Peyer's patch (tissue), 4 donors: ENCODE measurements at regions not wholly inside any gene's neighbourhood (a gene's known extent, or its start where the extent isn't known, plus 50 kb on each side); places are given as distances from the start of the nearest gene placed in this dataset.

Experiments used
- POLR2A ChIP-seq, 2 donors: fragments of 450-650 bp; IDR thresholded peaks; one replicate each; pipeline ENCODE4 v1.5.1; 2017; ENCODE audit warnings: antibody characterized with exemption in 2 of 2, mild to moderate bottlenecking in 2 of 2, moderate library complexity in 2 of 2
- TF ChIP-seq, protein P1 (sequence below), 6 experiments: fragments of 450-650 bp in 4 of 6; fragments of 200-600 bp in 2 of 6; sonication (generic) in 1 of 6; IDR thresholded peaks; one replicate each; pipeline ENCODE4 v1.5.1; 2017 to 2019; ENCODE audit warnings: antibody characterized with exemption in 6 of 6, mild to moderate bottlenecking in 3 of 6, moderate library complexity in 1 of 6

DNA sequence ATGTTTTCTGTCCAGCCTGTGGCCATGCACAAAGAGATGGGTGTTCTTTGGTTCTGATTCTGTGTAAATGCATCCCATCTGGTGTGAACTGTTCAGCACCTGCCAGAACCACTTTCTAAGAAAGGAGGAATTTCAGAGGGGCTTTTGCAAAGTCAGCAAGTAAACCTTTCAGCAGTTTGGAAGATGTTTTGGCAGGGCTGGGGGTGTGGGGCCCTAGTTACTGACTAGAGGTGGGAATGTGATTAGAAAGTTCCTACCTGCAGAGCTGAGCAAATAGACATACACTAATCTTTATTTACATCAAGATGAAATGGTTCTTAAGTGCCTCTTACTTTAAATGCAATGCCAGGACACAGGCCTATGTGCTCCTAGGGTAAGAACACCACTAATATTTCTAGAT, 378.1 kb upstream of the USP24 start:
- TF ChIP-seq, protein P1, sequence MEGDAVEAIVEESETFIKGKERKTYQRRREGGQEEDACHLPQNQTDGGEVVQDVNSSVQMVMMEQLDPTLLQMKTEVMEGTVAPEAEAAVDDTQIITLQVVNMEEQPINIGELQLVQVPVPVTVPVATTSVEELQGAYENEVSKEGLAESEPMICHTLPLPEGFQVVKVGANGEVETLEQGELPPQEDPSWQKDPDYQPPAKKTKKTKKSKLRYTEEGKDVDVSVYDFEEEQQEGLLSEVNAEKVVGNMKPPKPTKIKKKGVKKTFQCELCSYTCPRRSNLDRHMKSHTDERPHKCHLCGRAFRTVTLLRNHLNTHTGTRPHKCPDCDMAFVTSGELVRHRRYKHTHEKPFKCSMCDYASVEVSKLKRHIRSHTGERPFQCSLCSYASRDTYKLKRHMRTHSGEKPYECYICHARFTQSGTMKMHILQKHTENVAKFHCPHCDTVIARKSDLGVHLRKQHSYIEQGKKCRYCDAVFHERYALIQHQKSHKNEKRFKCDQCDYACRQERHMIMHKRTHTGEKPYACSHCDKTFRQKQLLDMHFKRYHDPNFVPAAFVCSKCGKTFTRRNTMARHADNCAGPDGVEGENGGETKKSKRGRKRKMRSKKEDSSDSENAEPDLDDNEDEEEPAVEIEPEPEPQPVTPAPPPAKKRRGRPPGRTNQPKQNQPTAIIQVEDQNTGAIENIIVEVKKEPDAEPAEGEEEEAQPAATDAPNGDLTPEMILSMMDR (IDR thresholded peaks at IDR 0.05) = no peak
- no peak for TF ChIP-seq POLR2A (IDR thresholded peaks at IDR 0.05)
